Effector memory CD8-positive, alpha-beta T cell (primary cell): ENCODE measurements at regions not wholly inside any gene's neighbourhood (a gene's known extent, or its start where the extent isn't known, plus 50 kb on each side); places are given as distances from the start of the nearest gene placed in this dataset.

ENCODE experiments used
- ATAC-seq: fragments of 150-1000 bp; cut with Tn5 transposase; replicated peaks from 2 replicates; pipeline ENCODE4 v1.10.0; 2021; ENCODE audit warnings: mild to moderate bottlenecking, moderate library complexity
- DNase-seq, 3 experiments: peaks; one replicate each; pipeline ENCODE4 v3.0.0; 2021
- H3K27ac Mint-ChIP-seq, 2 donors: one replicate each; pipeline ENCODE4 v1.8.0; 2022; ENCODE audit warnings: mild to moderate bottlenecking in 2 of 2, mixed read lengths in 2 of 2, moderate library complexity in 2 of 2
- H3K27me3 Mint-ChIP-seq, 2 donors: one replicate each; pipeline ENCODE4 v1.8.0; 2022; ENCODE audit warnings: mixed read lengths in 2 of 2
- H3K36me3 Mint-ChIP-seq: one replicate; pipeline ENCODE4 v1.8.0; 2022; ENCODE audit warnings: mild to moderate bottlenecking, moderate library complexity, mixed read lengths; ENCODE audit not compliant: insufficient read depth
- H3K4me1 Mint-ChIP-seq, 2 donors: one replicate each; pipeline ENCODE4 v1.8.0; 2022; ENCODE audit warnings: low read depth in 2 of 2, mixed read lengths in 2 of 2
- H3K4me3 Mint-ChIP-seq, 2 donors: one replicate each; pipeline ENCODE4 v1.8.0; 2022; ENCODE audit warnings: mild to moderate bottlenecking in 2 of 2, mixed read lengths in 2 of 2, moderate library complexity in 2 of 2
- H3K9me3 Mint-ChIP-seq, 2 donors: one replicate each; pipeline ENCODE4 v1.8.0; 2022; ENCODE audit warnings: mixed read lengths in 2 of 2

- no peak overlapping the region for H3K27ac Mint-ChIP-seq
- H3K4me1 Mint-ChIP-seq, result no peaks in the 10 kb centered on the region
Measured at GRCh38 chr10:111970111-111970510, 213.5 kb downstream of the GPAM start.

GRCh38 chr10:111972109-111972508 is 211.5 kb downstream of the GPAM start:
- Mint-ChIP-seq H3K4me1 (no peaks in the 10 kb centered on the region), H3K4me3 (no peak overlapping the region), H3K36me3 (no peaks in the 10 kb centered on the region), H3K27ac (no peak overlapping the region), H3K9me3 (no peaks in the 10 kb centered on the region), H3K27me3 (no peaks in the 10 kb centered on the region)
- no peak for ATAC-seq
- DNase-seq, result no peak

More at GRCh38 chr10:111970111-111970510, 213.5 kb downstream of the GPAM start:
- H3K4me3 Mint-ChIP-seq, result no peak overlapping the region
- H3K36me3 Mint-ChIP-seq, result no peaks in the 10 kb centered on the region
- H3K9me3 Mint-ChIP-seq, result peaks cover 0 to 2% of the 10 kb centered on the region in 2 donors
- no peak for DNase-seq
- no peak for ATAC-seq
- H3K27me3 Mint-ChIP-seq, result no peaks in the 10 kb centered on the region

GRCh38 chr10:111973306-111973705 is 210.3 kb downstream of the GPAM start:
- ATAC-seq, result no peak
- Mint-ChIP-seq H3K4me1 (no peaks in the 10 kb centered on the region), H3K9me3 (no peaks in the 10 kb centered on the region), H3K4me3 (no peak overlapping the region), H3K27me3 (no peaks in the 10 kb centered on the region), H3K36me3 (no peaks in the 10 kb centered on the region), H3K27ac (no peak overlapping the region)
- DNase-seq, result no peak

- Mint-ChIP-seq H3K36me3 (no peaks in the 10 kb centered on the region), H3K27ac (no peak overlapping the region), H3K27me3 (no peaks in the 10 kb centered on the region), H3K9me3 (no peaks in the 10 kb centered on the region), H3K4me1 (no peaks in the 10 kb centered on the region), H3K4me3 (no peak overlapping the region)
- no peak for DNase-seq
- no peak for ATAC-seq
Measured at GRCh38 chr10:111973826-111974225, 209.7 kb downstream of the GPAM start.

- no peaks in the 10 kb centered on the region for H3K27me3 Mint-ChIP-seq
- DNase-seq, result no peak
- no peak for ATAC-seq
Measured at GRCh38 chr10:111974325-111974724, 209.2 kb downstream of the GPAM start.

GRCh38 chr10:111976557-111976956 is 207.0 kb downstream of the GPAM start:
- Mint-ChIP-seq H3K9me3 (peaks cover 0 to 4% of the 10 kb centered on the region in 2 donors), H3K4me3 (no peak overlapping the region), H3K27me3 (no peaks in the 10 kb centered on the region), H3K27ac (no peak overlapping the region), H3K36me3 (no peaks in the 10 kb centered on the region), H3K4me1 (no peaks in the 10 kb centered on the region)
- DNase-seq, result no peak
- no peak for ATAC-seq

More at GRCh38 chr10:111974325-111974724, 209.2 kb downstream of the GPAM start:
- no peak overlapping the region for H3K4me3 Mint-ChIP-seq
- no peaks in the 10 kb centered on the region for H3K4me1 Mint-ChIP-seq
- H3K36me3 Mint-ChIP-seq, result no peaks in the 10 kb centered on the region
- H3K27ac Mint-ChIP-seq, result no peak overlapping the region
- H3K9me3 Mint-ChIP-seq, result no peaks in the 10 kb centered on the region

GRCh38 chr10:111984057-111984456 is 199.5 kb downstream of the GPAM start:
- Mint-ChIP-seq H3K27ac (no peak overlapping the region), H3K4me1 (no peaks in the 10 kb centered on the region), H3K36me3 (no peaks in the 10 kb centered on the region), H3K9me3 (peaks cover 0 to 4% of the 10 kb centered on the region in 2 donors), H3K4me3 (no peak overlapping the region), H3K27me3 (peaks cover 8 to 21% of the 10 kb centered on the region in 2 donors)
- ATAC-seq (no peak), DNase-seq (no peak)

GRCh38 chr10:111986079-111986478 is 197.5 kb downstream of the GPAM start:
- Mint-ChIP-seq H3K4me3 (no peak overlapping the region), H3K27ac (no peak overlapping the region), H3K36me3 (no peaks in the 10 kb centered on the region), H3K4me1 (no peaks in the 10 kb centered on the region), H3K9me3 (no peaks in the 10 kb centered on the region), H3K27me3 (peaks cover 14 to 28% of the 10 kb centered on the region in 2 donors)
- ATAC-seq (no peak), DNase-seq (no peak)

- Mint-ChIP-seq H3K27me3 (peaks cover 20 to 28% of the 10 kb centered on the region in 2 donors), H3K27ac (no peak overlapping the region)
Measured at GRCh38 chr10:111988646-111989045, 194.9 kb downstream of the GPAM start.

GRCh38 chr10:111989136-111989911 is 194.2 kb downstream of the GPAM start:
- Mint-ChIP-seq H3K27me3 (peaks cover 20 to 28% of the 10 kb centered on the region in 2 donors), H3K4me3 (no peak overlapping the region), H3K9me3 (no peaks in the 10 kb centered on the region), H3K36me3 (no peaks in the 10 kb centered on the region), H3K27ac (no peak overlapping the region), H3K4me1 (no peaks in the 10 kb centered on the region)
- no peak for DNase-seq
- no peak for ATAC-seq

More at GRCh38 chr10:111988646-111989045, 194.9 kb downstream of the GPAM start:
- H3K4me1 Mint-ChIP-seq, result no peaks in the 10 kb centered on the region
- H3K9me3 Mint-ChIP-seq, result no peaks in the 10 kb centered on the region
- no peak overlapping the region for H3K4me3 Mint-ChIP-seq
- H3K36me3 Mint-ChIP-seq, result no peaks in the 10 kb centered on the region
- no peak for ATAC-seq
- DNase-seq, result no peak

- no peak overlapping the region for H3K4me3 Mint-ChIP-seq
- no peaks in the 10 kb centered on the region for H3K9me3 Mint-ChIP-seq
- H3K27me3 Mint-ChIP-seq, result peaks cover 24 to 35% of the 10 kb centered on the region in 2 donors
- no peaks in the 10 kb centered on the region for H3K36me3 Mint-ChIP-seq
- ATAC-seq (no peak), DNase-seq (no peak)
- no peak overlapping the region for H3K27ac Mint-ChIP-seq
- no peaks in the 10 kb centered on the region for H3K4me1 Mint-ChIP-seq
Measured at GRCh38 chr10:111990734-111991133, 192.8 kb downstream of the GPAM start.

GRCh38 chr10:111993321-111993720 is 190.2 kb downstream of the GPAM start:
- ATAC-seq (no peak), DNase-seq (no peak)
- Mint-ChIP-seq H3K4me1 (no peaks in the 10 kb centered on the region), H3K9me3 (no peaks in the 10 kb centered on the region), H3K36me3 (no peaks in the 10 kb centered on the region), H3K4me3 (no peak overlapping the region), H3K27ac (no peak overlapping the region), H3K27me3 (peaks cover 22 to 37% of the 10 kb centered on the region in 2 donors)

GRCh38 chr10:111993872-111994426 is 189.6 kb downstream of the GPAM start:
- no peaks in the 10 kb centered on the region for H3K4me1 Mint-ChIP-seq
- no peaks in the 10 kb centered on the region for H3K9me3 Mint-ChIP-seq
- peaks cover 16 to 31% of the 10 kb centered on the region in 2 donors for H3K27me3 Mint-ChIP-seq
- ATAC-seq, result no peak
- no peak overlapping the region for H3K27ac Mint-ChIP-seq
- H3K36me3 Mint-ChIP-seq, result no peaks in the 10 kb centered on the region
- no peak overlapping the region for H3K4me3 Mint-ChIP-seq
- no peak for DNase-seq

GRCh38 chr10:111996103-111996502 is 187.5 kb downstream of the GPAM start:
- Mint-ChIP-seq H3K36me3 (no peaks in the 10 kb centered on the region), H3K9me3 (no peaks in the 10 kb centered on the region), H3K4me3 (no peak overlapping the region), H3K4me1 (no peaks in the 10 kb centered on the region), H3K27me3 (peaks cover 10 to 23% of the 10 kb centered on the region in 2 donors), H3K27ac (no peak overlapping the region)
- no peak for ATAC-seq
- DNase-seq, result no peak
